Hippocampal formation (tissue), 2 donors: ENCODE measurements at regions not wholly inside any gene's neighbourhood (a gene's known extent, or its start where the extent isn't known, plus 50 kb on each side); places are given as distances from the start of the nearest gene placed in this dataset.

Experiments used
- DNase-seq, 2 donors: peaks; one replicate each; lab custom pipeline; 2025; lab: John Stamatoyannopoulos, UW

DNA sequence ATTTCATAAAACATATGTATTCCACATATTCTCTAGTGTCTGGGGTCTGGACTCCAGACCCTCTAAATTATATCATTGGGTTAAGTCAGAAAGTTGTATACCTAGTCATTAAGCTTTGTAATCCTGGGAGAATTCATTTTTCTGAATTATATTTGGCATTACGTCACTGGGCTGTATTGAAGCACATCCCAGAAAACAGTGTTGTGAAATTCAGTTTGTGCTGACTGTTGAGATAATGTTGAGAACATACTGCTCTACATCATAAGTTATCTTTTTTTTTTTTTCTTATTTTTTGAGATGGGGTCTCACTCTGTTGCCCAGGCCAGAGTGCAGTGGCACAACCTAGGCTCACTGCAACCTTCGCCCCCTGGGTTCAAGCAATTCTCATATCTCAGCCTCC is 153.1 kb upstream of the STT3B start:
- DNase-seq: no peak

DNA sequence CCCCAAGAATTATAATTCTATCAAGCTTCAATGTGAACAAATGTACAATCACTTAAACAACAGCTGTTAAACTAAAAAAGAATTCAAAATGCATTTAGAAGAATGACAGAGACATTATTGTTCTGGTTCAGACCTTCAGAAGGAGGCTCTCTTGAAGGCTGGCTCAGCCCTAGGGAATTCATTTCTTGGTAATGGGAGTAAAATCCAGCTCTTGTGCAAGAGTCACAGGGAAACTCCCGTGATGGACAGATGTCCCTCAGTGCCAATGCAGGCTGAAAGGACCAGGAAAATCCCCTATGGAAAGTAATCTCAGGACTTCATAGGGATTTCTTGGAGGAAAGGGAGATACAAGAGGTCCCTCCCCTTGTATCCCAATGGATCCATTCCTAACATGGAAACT is 149.9 kb upstream of the STT3B start:
- DNase-seq: no peak

DNA sequence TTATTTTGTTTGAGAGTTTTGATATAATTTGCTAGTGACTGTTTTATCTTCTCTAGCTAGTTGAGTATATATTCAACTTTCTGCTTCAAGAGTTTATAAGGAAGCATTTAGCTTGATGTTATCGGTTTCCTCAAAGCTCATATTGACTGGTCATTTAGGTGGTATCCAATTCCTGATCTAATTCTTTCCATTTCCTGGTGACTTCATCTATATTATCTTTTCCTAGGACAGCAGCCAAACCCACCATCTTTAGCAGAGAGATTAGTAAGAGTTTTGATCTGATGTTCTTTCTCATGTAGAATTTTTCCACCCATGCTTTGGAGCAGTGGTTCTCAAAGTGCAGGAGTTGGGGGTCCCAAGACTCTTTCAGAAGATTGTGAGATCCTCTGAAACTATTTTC is 148.6 kb upstream of the STT3B start:
- DNase-seq: no peak

DNA sequence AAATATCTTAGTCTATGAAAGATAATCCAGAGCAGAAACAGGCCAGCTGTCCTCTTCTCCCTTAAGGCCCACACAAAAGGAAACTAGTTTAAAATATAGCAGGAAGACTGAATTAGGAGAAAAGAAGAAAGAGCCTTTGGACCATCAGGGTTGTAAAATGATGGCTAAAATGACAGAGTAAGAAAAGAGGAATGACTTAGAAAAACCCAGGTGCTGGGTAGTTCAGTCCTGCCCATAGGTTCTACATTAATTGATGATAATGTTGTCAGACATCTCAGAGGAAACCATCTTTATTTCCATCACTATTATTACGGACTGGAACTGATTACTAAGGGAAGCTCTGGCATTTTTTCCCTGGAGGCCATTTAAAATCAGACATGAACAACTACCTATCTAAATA is 142.8 kb upstream of the STT3B start:
- DNase-seq: no peak

DNA sequence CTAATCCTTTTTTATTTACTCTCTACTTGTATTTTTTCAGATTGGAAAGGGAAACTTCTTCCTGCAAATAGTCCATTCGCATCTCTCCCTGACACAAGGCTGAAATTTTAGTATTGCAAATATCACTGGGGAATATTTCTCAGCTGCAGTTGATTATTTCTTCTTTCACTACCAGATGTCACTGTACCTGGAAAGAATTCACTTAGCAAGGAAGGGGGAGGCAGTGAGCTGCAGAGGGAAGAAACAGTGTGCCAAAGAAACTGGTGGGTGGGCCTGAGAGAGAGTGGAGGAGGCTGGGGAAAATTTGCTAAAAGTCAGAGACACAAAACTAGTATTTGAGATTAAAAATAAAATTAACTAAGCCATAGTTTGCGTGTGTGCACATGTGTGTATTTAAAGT is 142.3 kb upstream of the STT3B start:
- DNase-seq: no peak

DNA sequence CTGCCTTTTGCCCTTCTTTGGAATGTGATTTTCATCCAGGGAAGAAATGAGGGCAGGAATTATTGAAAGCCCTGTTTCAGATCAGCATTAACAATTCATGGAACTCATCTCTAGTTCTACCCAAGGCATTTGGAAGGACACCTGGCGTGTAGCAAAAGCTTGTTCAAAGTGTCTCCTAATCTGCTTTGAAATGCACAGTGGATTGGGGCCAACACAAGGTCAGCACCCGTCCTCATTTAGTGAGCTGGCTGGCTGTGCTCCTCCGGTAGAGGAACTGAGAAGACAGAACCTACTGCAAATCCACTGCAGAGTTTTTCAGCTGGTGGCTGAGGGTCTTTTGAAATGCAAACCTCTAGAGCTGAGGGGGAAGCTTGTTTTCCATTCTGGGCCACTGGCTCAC is 141.6 kb upstream of the STT3B start:
- DNase-seq: no peak

DNA sequence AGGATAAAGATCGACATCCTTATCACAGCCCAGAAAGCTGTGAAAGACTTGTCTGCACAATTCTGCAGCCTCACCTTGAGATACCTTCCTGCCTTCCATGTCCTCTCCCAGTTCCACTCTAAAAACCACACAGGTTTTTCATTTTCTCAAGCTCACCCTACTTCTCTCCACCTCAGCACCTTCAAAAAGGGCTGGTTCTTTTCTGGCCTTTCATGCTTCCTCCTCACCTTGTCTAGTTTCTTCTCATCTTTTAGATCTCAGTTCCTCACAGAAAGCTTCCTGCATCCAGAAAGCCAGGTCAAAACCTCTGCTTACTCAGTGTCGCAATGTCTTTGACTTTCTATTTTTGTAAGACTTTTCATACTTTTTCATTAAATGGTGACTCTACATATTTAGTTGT is 140.2 kb upstream of the STT3B start:
- no peak for DNase-seq

DNA sequence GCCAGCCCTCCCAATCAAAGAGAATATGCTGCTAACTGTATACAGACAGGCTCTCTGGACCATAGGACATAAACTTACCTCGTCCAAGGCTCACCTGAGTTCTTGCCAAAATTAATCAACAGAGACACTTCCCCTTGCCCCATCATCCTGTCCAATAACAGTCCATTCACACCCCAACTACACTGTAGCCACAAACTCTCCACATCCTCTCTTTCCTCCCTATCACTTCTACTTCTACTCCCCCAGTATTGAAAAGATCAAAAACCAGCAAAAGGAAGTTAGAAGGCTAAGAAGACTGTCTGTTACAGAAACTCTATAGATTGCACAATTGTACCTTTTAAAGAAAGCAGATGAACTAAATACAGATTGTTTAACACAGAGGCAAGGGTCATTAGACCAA is 133.5 kb upstream of the STT3B start:
- DNase-seq: no peak

DNA sequence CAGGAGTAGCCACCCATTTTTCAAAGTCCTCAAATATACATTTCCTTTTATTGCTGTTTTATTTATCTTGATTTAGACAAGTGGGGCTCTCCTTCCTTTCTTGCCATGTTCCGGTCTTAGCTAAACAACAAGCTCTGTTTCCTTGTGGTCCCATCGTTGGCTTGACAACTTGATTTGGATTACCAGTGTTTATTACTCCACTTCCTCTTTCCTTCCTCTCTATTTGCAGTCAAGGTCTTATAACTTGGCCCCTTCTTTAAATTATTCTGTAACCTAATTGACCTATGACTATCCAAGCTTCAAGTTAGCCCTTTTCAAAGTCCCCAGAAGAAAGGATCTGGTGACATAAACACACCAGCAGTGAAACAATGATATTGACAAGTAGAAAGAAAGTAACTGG is 130.6 kb upstream of the STT3B start:
- no peak for DNase-seq

DNA sequence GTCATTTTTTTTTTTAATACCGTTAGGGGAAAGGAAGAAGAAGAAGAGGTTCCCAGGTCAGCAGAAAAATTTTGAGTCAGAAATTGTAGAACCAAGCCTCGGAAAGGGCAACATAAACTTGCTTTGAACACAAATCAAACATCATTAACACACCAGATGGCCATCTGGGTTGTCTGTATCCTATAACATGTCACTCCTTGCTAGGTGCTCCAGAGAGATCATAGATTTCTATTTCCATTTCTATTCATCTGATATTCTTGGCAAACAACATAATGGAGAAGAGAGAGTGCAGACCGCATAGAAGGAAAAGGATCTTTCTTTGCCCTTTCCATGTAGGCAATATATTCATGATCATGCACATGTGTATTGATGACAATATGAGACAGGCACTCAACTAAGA is 129.5 kb upstream of the STT3B start:
- DNase-seq: no peak

DNA sequence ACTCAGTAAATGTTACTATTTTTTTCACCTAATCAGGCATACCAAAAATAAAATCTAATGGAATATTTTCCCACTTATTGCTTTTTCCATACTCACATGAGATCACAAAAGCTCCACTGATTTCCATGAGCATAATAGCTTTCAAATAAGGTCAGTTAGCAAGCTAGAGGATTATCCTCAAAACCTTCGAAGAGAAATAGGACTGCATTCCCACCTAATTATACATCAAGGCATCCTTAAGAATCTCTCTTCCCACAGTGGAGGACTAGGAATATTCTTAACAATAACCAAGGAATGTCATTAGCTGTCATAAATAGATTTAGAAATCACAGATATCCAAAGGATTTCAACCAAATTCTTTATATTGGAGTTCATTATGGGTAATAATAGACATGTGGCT is 127.9 kb upstream of the STT3B start:
- DNase-seq: no peak

DNA sequence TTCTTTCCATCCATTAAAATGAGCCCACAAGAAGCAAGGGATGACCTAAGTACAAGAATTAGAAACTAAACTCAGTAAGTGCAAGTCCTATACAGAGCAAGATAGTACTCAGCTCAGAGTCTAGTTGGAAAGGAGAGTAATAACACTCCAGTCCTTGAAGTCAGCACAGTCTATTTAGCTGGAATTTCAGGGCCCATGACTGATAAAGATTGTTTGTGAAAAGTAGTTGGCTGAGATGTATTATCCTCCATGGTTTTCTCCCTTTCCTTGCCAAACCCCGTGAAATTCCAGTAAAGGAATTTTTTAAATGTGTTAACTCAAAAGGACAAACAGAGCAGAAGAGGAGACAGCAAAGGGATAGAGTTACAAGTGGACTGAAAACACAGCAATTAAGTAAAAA is 127.2 kb upstream of the STT3B start:
- DNase-seq: no peak

DNA sequence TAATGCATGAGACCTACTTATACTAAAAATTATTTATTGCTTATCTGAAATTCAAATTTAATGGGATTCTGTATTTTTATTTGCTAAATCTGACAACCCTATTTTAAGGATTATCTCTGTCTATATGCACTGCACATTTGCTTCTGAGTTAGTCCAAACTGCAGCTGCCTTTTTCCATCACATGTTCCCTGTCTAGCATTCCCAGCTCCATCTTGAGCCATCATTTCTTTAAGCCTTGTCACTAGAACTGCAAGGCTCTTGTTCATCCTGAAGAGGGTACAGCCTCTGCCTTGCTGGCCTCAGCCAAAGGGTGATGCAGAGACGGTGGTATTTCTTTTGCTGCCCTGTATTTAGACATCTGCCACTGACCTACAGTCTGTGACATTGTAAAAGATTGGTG is 125.8 kb upstream of the STT3B start:
- DNase-seq: no peak

DNA sequence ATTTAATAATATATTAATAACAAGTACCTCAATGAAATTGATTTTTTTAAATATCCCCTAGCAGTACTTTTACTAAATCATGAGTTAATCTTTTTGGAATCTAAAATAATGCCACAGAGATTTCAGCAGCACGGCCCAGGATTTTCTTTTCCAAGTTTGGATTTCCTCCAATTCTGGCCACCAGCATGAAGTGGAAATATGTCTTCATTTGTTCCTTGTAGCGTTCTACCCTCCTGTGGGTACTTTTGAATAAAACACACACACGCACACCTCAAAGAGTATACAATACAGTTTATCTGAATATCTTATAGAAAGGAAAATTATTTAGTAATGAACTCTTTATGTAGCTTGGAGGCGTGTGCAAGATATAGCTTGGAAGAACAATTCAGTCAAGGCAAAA is 125.1 kb upstream of the STT3B start:
- DNase-seq: no peak

DNA sequence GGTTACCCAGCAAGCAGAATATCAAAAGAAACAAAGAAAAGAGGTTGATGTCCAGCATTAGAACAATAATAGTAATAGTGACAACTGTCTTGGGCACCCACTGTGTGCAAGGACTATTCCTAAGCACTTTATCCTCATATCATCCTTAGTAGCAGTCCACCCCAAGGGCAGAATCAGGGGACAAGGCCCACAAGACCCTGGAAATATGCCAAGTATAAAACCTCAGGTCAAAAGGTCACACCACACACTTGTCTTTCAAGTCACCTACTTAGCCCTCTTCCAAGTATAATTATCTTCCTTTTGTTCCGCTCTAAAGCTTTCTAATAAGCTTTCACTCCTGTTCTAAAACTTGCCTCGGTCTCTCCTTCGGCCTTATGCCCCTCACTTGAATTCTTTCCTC is 124.0 kb upstream of the STT3B start:
- DNase-seq: no peak

DNA sequence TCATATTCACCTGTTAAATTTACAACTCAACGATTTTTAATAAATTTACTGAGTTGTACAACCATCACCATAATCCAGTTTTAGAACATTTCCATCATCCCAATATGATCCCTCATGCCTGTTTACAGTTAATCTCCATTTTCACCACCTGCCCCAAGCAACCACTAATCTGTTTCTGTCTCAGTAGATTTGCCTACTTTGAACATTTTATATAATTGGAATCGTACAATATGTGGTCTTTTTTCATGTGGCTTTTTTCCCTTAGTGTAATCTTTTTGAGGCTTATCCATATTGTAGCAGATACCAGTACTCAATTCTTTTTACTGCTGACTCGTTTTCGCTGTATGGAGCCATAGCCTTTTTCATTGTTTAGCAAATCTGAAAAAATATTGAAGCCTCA is 123.3 kb upstream of the STT3B start:
- no peak for DNase-seq

DNA sequence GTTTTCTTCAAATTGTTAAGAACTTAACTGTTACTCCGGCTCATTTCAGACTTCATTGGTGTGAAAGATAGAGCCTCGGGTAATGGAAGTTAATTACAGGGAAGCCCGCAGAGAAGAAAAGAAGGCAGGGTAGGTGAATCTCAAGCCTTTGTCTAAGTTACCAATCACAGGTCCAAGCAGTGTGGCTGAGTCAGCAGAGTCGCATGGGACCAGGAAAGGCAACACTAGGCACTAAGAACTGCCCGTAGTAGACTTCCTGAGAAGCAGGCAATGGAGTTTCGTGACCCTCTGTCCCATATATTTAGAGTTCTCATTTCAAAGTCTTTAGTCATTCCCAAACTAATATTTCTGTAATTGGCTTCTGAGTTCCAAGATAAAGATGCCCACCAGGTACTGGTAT is 122.9 kb upstream of the STT3B start:
- DNase-seq: no peak

DNA sequence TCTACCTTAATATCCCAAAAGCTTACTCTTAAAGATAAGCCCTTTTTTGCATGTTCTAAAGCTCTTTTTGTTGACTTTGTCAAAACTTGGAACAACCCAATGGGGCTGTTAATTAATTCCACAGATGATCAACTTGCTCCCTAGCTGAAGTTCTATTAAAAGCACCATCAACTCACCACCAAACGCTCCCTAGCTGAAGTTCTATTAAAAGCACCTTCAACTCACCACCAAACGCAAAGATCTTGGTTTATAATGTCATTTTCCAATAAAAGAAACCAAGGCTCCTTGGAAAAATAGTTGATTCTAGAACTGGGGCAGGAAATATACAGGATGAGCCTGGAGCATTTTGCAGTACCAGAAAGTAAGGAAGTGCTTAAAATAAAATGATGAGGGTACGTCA is 122.3 kb upstream of the STT3B start:
- no peak for DNase-seq

DNA sequence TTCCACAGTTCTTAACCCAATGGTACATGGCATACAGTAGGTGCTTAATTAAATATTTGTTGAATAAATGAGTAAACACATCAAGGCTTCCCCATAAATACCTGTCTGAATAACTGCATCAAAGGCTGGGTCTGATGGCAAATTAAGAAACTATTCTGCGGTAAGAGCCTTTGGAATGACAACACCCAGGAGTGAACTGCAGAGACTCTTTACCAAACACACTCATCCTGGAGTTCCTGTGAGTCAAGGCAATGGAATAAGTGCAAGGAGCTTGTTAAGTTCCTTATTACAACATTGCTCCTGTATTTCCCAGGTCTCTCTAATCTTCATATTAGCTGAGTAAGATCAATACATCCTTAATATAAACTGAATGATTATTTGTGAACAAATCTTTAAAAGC is 119.9 kb upstream of the STT3B start:
- DNase-seq: no peak

DNA sequence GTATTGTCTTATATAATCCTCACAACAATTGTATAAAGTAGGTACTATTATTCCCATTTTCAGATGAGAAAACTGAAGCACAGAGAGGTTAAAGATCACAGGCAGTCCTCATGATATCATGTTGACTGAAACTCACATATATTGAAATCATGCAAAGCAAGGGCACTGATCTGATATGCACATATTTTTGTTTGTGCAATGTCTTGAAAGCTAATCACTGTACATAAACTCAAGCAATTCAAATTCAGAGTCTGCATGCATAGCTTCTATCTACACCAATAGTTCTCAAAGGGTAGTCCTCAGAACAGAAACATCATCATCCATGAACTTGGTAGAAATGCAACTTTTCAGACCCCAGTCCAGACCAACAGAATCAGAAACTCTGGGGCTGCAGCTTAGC is 119.2 kb upstream of the STT3B start:
- no peak for DNase-seq

DNA sequence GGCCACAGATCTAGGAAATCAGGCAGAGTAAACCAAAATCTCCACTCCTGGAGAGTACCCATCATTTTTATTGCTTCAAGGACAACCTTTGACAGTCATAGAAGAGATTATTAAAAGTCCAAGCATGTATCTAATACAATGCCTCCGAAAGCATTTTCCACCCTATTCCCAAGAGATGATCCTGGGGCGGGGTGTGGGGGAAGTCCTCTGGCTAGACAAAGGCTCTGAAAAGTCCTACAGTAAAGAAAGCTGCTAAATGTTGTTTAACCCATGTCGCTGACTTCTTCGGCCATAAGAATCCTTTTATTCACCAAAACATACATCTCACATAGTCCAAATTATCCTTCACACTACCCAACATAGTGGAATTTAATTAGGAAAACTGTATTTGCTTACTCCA is 115.7 kb upstream of the STT3B start:
- DNase-seq: no peak

DNA sequence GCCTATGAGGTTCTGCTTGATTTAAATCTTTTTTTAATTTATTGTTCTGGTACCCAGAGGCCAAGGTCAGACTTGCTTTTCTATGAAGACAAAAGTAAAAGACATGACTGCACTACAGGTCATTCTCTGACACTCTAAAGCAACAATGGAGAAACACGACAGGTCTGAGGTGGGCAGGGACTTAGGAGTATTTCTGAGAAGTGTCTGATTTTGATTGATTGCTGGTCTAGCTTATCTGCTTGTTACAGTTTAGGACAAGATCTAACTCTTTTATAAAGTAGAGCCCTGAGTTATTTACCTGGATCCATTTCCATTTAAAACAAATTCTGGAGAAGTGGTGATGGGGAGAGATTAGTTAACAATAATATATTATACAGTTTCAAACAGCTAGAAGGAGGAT is 115.2 kb upstream of the STT3B start:
- no peak for DNase-seq

DNA sequence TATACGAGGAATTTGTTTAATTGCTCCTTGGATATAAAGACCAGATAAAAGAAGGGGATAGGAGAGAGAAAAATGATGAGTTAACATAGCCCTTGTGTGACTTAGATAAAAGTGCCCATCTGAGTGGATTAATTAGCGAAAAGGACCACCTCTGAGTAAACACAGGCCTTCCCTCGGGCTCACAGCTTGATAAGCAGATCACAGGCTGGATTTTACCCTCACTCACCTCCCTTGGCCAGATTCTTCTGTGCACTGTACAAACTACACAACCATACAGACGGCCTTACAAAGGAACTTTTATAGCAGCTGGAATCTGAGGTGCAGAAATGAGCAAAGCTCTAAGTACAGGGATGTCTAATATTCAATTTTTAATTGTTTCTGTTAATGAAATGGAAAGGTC is 112.4 kb upstream of the STT3B start:
- DNase-seq: no peak

DNA sequence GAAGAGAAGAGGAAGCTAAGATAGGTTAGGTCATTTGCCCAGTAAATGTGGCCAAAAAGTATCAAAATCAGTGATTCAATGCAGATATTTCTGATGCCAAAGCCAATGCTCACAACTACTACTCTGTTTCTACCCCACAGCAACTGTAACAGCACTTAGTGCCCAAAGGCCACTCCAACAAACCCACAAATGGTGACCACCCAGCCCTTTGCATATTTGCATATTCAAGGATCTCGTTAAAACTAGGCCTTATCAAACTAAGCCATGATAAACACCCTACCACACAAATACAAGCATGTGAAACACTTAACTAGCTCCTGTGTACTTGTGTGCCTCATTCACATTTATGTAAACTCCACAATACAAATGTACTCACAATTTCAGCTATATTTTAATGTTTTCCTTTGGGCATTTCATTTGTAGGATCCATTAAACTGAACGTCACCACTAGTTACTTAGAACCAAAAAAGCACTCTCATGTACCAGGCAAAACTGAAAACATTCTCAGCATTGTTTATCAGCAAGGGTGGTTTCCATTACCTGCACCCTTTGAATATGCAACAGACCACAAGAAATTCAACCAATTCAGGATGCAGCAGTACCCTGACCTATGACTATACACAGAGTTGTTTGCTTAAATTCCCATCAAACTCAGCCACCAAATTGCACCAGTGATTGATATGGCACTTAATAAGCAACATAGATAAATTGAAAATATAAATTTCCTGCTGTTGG is 111.2 kb upstream of the STT3B start:
- no peak for DNase-seq

DNA sequence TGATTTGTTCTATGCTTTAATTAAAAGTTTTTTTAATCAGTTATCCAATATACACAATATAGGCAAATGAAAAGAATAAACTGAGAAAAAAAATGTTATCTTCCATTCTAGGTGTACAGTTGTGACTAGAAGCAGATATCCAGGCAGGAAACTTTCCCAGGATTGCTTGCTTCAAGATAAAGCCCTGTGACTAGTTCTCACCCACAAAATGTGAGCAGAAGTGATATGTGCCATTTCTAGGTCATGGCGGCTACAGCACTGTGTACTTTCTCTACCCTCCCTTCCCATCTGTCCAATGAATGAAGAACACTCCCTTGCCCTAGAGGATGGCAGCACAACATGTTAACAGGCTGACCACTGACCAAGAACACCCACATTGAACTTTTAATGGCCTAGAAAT is 110.5 kb upstream of the STT3B start:
- no peak for DNase-seq
